ENCODE measurements at regions not wholly inside any gene's neighbourhood (a gene's known extent, or its start where the extent isn't known, plus 50 kb on each side); places are given as distances from the start of the nearest gene placed in this dataset.

DNA sequence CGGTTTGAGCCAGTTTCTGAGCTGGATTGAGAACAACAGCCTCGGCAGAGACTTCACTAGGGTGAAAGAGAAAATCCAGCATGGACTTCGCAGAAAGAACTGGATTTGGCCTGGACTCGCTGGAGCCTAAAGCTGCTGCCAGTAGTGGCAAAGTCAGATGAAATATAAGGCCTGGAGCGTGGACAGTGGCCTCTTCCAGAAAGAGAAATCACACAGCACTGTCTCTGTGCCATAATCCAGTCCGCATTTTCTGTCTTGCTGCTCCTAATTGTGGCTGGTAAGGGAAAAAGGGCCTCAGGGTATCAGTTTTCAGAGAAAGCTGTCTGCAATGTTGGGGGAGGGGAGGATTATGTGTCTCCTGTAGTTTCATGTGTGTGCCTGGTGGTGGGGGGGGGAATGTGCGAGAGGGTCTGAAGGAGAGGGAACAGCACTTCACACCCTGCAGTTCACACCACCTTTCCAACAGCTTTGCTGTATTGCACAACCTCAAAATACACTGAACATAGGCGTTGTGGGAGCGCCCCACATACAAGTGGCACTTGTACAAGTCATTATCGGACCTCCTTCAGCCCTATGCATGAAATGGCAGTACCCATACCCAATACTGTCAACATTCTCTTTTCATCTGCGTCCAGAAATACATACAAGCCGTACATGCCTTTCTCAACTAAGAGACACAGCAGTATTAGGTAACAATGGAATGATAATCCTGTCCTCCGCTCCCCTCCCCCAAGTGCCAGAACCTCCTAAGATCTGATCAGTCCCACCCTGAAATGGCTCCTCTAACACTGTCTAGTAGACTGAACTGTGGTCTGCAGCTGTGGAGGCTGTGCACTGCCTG lies 107.5 kb upstream of the ATF7IP start:
- no peak for DNase-seq

GRCh38 chr12:14258575-14258940 lies 106.9 kb upstream of the ATF7IP start:
- no peak for DNase-seq

- DNase-seq: no peak
Observed at GRCh38 chr12:14259481-14260010, 105.9 kb upstream of the ATF7IP start.

- no peak for DNase-seq
Observed at GRCh38 chr12:14260011-14260993, 105.2 kb upstream of the ATF7IP start.

DNA sequence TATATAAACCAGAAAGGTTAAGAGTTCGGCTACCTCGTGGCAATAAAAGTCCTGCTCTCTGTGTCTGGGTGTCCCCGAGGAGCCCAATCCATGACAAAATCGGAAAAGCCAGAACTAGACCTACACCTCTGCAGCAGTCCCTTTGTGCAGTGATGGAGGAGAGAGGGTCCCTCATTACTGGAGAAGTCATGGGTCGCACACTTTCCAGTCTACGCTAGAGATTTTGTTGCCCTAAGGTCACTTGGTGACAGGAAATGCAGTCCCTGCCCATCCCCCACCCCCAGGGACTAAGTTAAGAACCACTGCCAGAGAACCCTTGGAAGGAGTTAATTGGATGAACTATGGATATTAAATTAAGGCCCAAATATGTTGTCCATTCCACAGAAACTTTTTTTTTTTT lies 104.4 kb upstream of the ATF7IP start:
- DNase-seq: no peak

DNA sequence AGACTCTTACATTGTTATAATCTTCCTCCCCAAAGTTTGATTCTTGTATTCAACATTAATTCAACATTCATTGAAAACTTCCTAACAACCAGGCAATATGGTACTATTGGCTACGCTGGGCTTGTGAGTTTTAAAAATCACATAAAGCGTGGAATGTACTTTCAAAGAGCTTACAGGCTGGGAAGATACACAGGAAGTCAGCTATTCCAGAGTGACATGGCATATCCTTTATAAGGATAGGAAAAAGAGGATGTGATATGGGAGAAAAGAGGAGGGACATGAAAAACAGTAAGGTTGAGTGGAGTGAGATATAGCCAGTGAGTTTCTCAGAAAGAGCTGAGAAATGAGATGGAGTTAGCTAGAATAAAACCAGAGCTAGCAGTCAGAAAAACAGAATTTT lies 103.6 kb upstream of the ATF7IP start:
- no peak for DNase-seq

- DNase-seq: no peak
Observed at GRCh38 chr12:14262771-14263511, 102.5 kb upstream of the ATF7IP start.

- DNase-seq: no peak
Observed at GRCh38 chr12:14263742-14264141, 101.7 kb upstream of the ATF7IP start.

DNA sequence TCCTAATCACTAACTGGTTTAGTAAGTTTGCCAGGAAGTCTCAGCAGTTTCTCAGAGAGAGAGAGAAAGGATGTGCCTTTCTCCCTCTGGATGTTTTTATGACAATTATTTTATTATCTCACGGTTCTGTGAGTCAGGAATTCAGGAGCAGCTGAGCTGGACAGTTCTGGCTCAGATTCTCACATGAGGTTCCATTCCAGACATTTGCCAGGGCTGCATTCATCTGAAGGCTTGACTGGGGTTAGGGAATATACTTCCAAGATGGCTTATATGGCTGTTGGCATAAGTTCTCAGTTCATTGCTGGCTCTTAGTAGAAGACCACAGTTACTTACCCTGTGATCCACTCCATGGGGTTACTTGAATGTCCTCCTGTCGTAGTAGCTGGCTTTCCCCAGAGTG lies 101.2 kb upstream of the ATF7IP start:
- DNase-seq: no peak

DNA sequence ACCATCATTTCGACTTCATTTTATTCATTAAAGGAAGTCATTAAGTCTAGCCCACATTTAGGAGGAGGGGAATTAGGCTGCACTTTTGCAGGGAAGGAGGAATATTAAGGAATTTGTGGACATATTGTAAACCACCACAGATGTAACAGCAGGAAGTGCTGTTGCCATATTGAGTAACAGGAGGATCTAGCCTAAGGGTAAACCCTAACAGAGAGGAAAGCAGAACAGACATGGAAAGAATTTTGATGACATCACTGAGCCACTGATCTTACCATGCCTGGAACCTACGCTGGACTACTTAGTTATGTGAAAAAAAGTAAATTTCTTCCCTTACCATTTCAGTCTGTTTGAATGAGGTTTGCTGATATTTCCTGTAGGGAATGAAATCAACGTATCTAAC lies 100.7 kb upstream of the ATF7IP start:
- no peak for DNase-seq

DNA sequence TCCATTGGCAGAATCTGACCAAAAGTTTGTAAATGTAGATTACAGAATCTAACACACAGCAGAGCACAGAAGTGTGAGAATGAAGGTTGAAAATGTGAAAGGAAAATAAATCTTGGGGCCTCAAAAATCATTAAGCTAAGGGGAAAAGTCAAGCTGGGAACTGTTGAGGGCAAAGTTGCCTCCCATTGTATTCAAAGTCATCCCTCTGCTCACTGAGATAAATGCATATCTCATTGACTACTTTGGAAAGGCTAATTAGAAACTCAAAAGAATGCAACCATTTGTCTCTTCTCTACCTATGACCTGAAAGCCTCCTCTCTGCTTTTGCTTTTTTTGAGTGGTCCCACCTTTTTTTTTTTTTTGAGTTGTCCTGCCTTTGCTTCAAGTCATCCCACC lies 97.4 kb upstream of the ATF7IP start:
- DNase-seq: no peak

DNA sequence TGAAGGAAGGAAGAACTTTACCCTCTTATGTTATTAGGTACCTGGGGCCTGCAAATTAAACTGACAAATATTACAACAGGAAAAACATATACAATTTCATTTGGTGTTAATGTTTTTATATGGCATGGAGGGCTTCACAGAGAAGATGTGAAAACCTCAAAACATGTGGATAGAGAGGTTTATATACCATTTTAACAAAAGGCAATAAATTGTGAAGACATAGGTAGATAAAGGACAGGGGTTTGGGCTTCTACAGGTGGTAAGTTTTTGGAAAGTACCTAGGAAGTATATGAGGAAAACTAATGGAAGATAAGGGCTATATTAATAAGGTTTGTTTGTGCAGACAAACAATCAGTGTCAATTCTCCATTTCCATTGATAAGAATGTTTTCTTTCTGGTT lies 95.1 kb upstream of the ATF7IP start:
- DNase-seq: no peak

GRCh38 chr12:14272956-14273912 lies 92.2 kb upstream of the ATF7IP start:
- DNase-seq: no peak

GRCh38 chr12:14273913-14274311 lies 91.6 kb upstream of the ATF7IP start:
- DNase-seq: no peak

DNA sequence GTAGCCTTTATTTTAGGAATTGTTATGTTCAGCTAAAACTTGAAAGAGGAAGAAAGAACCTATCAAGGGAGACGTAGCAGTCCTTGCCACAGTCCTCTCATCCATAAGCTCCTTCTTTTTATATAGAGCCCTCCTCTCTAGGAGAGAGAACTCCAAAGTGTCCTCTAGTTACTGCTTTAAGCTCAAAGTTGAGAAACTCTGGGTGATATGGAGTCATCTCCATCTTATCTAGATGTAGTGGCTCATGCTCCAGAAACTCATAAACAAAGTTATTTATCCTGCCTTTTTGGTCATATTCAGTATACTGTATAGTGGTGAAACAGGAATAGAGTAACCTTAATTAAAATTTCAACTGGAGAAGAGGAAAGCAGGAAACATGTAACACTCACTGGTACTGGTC lies 90.4 kb upstream of the ATF7IP start:
- DNase-seq: no peak

DNA sequence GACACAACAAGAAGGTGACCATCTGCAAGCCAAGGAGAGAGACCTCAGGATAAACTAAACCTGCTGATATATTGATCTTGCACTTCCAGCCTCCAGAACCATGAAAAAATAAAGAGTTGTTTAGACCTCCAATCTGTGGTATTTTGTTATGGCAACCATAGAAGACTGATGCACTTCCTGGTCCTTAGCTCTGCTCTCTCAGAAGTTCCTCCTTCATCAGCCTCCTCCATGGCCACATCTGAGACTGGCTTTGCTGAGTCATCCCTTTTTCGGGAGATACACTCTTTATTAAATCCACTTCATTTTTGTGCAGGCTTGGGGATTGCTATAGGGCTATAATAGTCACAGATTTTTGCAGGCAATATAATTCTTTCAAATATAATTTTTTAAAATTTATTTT lies 89.6 kb upstream of the ATF7IP start:
- no peak for DNase-seq

DNA sequence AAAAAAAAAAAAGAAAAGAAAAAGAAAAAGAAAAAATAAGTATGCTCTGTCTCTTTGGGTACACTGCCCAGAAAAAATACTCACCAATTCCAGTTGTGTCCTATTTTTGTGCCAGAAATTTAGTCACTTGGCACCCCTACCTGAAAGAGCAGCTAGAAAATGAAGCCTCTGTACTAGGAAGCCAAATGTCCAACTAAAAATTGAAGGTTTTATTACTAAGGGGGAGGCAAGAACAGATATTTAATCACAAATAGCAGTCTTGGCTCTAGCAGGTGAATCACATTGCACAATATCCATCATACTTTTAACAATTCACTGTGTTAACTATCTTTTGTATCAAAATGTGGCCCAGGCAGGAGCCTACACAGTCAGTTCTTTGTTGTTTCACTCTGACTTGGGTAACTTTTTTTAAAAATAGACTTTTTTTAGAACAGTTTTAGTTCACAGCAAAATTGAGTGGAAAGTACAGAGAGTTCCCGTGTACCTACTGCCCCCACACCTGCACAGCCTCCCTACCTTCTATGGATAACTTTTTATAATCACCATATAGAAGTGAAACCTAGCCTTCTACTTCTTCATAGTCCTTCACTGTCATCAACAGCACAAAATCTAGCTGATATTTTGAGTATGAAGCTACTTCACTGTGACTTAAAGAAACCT lies 87.1 kb upstream of the ATF7IP start:
- DNase-seq: no peak

DNA sequence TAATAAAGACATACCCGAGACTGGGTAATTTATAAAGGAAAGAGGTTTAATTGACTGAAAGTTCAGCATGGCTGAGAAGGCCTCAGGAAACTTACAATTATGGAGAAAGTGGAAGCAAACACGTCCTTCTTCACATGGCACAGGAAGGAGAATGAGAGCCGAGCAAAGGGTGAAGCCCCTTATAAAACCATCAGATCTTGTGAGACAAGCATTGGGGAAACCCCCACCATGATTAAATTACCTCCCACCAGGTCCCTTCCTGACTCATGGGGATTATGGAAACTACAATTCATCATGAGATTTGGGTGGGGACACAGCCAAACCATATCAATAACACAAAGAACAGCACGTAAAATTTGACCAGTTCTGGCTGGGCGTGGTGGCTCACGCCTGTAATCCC lies 85.6 kb upstream of the ATF7IP start:
- no peak for DNase-seq

DNA sequence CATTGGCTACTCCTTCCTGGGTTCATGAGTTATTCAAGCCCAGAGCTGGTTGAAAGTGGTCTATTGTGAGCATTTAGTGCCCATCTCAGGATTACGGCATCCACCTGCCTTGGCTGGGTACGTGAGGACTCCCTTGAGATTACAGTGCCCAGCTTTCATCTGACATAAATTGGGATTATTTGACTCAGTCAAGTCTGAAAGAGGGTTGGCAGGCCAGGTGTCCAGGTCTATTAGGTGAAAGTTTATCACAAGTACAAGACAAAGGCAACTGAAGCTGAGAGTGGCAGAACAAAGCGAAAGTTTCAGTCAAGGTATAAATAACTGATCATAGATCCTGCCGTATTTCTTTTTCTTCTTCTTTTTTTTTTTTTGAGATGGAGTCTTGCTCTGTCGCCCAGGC lies 84.6 kb upstream of the ATF7IP start:
- no peak for DNase-seq

DNA sequence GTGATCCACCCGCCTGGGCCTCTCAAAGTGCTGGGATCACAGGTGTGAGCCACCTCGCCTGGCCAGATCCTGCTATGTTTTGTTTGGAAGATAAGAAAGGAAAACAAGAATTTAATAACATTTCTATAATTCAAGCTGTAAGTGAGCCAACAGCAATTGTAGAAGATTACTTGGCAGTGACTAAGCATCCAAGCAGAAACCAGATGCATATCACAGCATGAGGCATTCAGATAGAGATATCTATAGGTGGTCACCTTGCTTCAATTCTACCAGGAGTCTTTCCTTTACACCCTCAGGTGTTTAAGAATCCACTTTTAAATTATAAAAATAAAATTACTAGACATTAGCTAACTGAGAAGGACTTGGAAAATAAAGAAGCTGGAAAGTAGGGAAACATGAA lies 83.9 kb upstream of the ATF7IP start:
- DNase-seq: no peak

DNA sequence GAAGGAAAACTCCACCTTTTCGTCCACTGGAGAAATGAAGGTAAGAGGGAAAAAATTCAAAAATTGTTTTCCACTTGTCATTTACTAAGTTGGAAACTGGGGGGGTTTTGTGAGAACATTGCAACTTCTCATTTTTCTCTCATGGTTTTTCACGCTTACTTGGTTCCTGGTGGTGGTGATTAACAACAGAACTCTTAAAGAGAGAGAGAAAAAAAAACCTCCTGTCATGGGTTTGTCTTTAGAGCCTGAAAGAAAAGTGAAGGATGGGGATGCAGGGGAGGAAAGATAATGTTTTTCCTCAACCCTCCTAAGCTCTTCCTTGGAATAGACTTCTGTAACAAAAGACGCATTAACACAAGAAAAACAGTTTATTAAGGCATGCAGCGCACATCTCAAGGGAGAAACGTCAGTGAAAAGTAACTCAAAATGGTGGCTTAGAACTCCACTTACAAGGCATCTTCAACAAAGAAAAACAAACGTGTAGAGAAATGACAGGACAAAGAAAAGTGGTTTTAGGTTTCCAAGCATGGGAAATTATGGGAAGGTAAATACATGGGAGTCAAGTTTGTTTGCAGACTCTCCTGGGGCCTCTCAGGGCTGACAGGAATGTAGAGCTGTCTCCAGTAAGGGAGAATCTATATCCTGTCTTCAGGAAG lies 81.9 kb upstream of the ATF7IP start:
- DNase-seq: no peak
